ENCODE measurements at regions not wholly inside any gene's neighbourhood (a gene's known extent, or its start where the extent isn't known, plus 50 kb on each side); places are given as distances from the start of the nearest gene placed in this dataset.

GRCh38 chr17:72525225-72526015 is 404.6 kb downstream of the SOX9 start:
- no peak overlapping the region for H3K27ac ChIP-seq (ENCODE audit: low read length)
- no peak overlapping the region for H3K4me3 ChIP-seq (ENCODE audit: low read length)
- DNase-seq (ENCODE audit: low read depth, low spot score) = no peak
- H3K4me1 ChIP-seq (ENCODE audit: control insufficient read depth, insufficient read depth, low read length) = no peaks in the 10 kb centered on the region
- WGBS (ENCODE audit: insufficient coverage, insufficient read length) = no CpG with 5 or more reads among the region's 5 CpGs
- no peaks in the 10 kb centered on the region for H3K27me3 ChIP-seq (ENCODE audit: control insufficient read depth, insufficient read depth, low read length)
- H3K9me3 ChIP-seq (ENCODE audit: control insufficient read depth, insufficient read depth, low read length) = no peaks in the 10 kb centered on the region
- H3K36me3 ChIP-seq (ENCODE audit: control insufficient read depth, insufficient read depth, low read length) = no peaks in the 10 kb centered on the region

- no CpG with 5 or more reads among the region's 8 CpGs for WGBS (ENCODE audit: insufficient coverage, insufficient read length)
- H3K27me3 ChIP-seq (ENCODE audit: control insufficient read depth, insufficient read depth, low read length) = no peaks in the 10 kb centered on the region
- H3K4me1 ChIP-seq (ENCODE audit: control insufficient read depth, insufficient read depth, low read length) = no peaks in the 10 kb centered on the region
- H3K36me3 ChIP-seq (ENCODE audit: control insufficient read depth, insufficient read depth, low read length) = no peaks in the 10 kb centered on the region
- H3K27ac ChIP-seq (ENCODE audit: low read length) = no peak overlapping the region
- H3K4me3 ChIP-seq (ENCODE audit: low read length) = no peak overlapping the region
- no peak for DNase-seq (ENCODE audit: low read depth, low spot score)
- no peaks in the 10 kb centered on the region for H3K9me3 ChIP-seq (ENCODE audit: control insufficient read depth, insufficient read depth, low read length)
Observed at GRCh38 chr17:72526769-72527168, 405.9 kb downstream of the SOX9 start.

GRCh38 chr17:72527789-72528188 is 407.0 kb downstream of the SOX9 start:
- Histone ChIP-seq H3K4me3 (ENCODE audit: low read length) (no peak overlapping the region), H3K27me3 (ENCODE audit: control insufficient read depth, insufficient read depth, low read length) (no peaks in the 10 kb centered on the region), H3K9me3 (ENCODE audit: control insufficient read depth, insufficient read depth, low read length) (no peaks in the 10 kb centered on the region), H3K36me3 (ENCODE audit: control insufficient read depth, insufficient read depth, low read length) (no peaks in the 10 kb centered on the region), H3K4me1 (ENCODE audit: control insufficient read depth, insufficient read depth, low read length) (no peaks in the 10 kb centered on the region), H3K27ac (ENCODE audit: low read length) (no peak overlapping the region)
- DNase-seq (ENCODE audit: low read depth, low spot score) = no peak
- no CpG with 5 or more reads among the region's 9 CpGs for WGBS (ENCODE audit: insufficient coverage, insufficient read length)

GRCh38 chr17:72528683-72529082 is 407.9 kb downstream of the SOX9 start:
- WGBS (ENCODE audit: insufficient coverage, insufficient read length) = no CpG with 5 or more reads among the region's 2 CpGs
- DNase-seq (ENCODE audit: low read depth, low spot score) = no peak
- H3K4me3 ChIP-seq (ENCODE audit: low read length) = no peak overlapping the region
- H3K4me1 ChIP-seq (ENCODE audit: control insufficient read depth, insufficient read depth, low read length) = no peaks in the 10 kb centered on the region
- H3K27ac ChIP-seq (ENCODE audit: low read length) = no peak overlapping the region
- no peaks in the 10 kb centered on the region for H3K9me3 ChIP-seq (ENCODE audit: control insufficient read depth, insufficient read depth, low read length)
- no peaks in the 10 kb centered on the region for H3K27me3 ChIP-seq (ENCODE audit: control insufficient read depth, insufficient read depth, low read length)
- H3K36me3 ChIP-seq (ENCODE audit: control insufficient read depth, insufficient read depth, low read length) = no peaks in the 10 kb centered on the region

GRCh38 chr17:72529386-72529785 is 408.6 kb downstream of the SOX9 start:
- Histone ChIP-seq H3K27ac (ENCODE audit: low read length) (no peak overlapping the region), H3K36me3 (ENCODE audit: control insufficient read depth, insufficient read depth, low read length) (no peaks in the 10 kb centered on the region), H3K9me3 (ENCODE audit: control insufficient read depth, insufficient read depth, low read length) (no peaks in the 10 kb centered on the region), H3K4me3 (ENCODE audit: low read length) (no peak overlapping the region), H3K4me1 (ENCODE audit: control insufficient read depth, insufficient read depth, low read length) (no peaks in the 10 kb centered on the region), H3K27me3 (ENCODE audit: control insufficient read depth, insufficient read depth, low read length) (no peaks in the 10 kb centered on the region)
- no CpG with 5 or more reads among the region's 4 CpGs for WGBS (ENCODE audit: insufficient coverage, insufficient read length)
- DNase-seq (ENCODE audit: low read depth, low spot score) = no peak

- WGBS (ENCODE audit: insufficient coverage, insufficient read length) = no CpG with 5 or more reads among the region's 3 CpGs
- H3K27me3 ChIP-seq (ENCODE audit: control insufficient read depth, insufficient read depth, low read length) = no peaks in the 10 kb centered on the region
- H3K27ac ChIP-seq (ENCODE audit: low read length) = no peak overlapping the region
- no peak overlapping the region for H3K4me3 ChIP-seq (ENCODE audit: low read length)
- DNase-seq (ENCODE audit: low read depth, low spot score) = no peak
- no peaks in the 10 kb centered on the region for H3K9me3 ChIP-seq (ENCODE audit: control insufficient read depth, insufficient read depth, low read length)
- H3K4me1 ChIP-seq (ENCODE audit: control insufficient read depth, insufficient read depth, low read length) = no peaks in the 10 kb centered on the region
- H3K36me3 ChIP-seq (ENCODE audit: control insufficient read depth, insufficient read depth, low read length) = no peaks in the 10 kb centered on the region
Observed at GRCh38 chr17:72530454-72530853, 409.6 kb downstream of the SOX9 start.

GRCh38 chr17:72531729-72532128 is 410.9 kb downstream of the SOX9 start:
- WGBS (ENCODE audit: insufficient coverage, insufficient read length) = 100% methylated on average over 3 of the region's 6 CpGs
- Histone ChIP-seq H3K27ac (ENCODE audit: low read length) (no peak overlapping the region), H3K4me1 (ENCODE audit: control insufficient read depth, insufficient read depth, low read length) (no peaks in the 10 kb centered on the region), H3K36me3 (ENCODE audit: control insufficient read depth, insufficient read depth, low read length) (no peaks in the 10 kb centered on the region), H3K9me3 (ENCODE audit: control insufficient read depth, insufficient read depth, low read length) (no peaks in the 10 kb centered on the region), H3K4me3 (ENCODE audit: low read length) (no peak overlapping the region), H3K27me3 (ENCODE audit: control insufficient read depth, insufficient read depth, low read length) (no peaks in the 10 kb centered on the region)
- DNase-seq (ENCODE audit: low read depth, low spot score) = no peak

- no peak for DNase-seq (ENCODE audit: low read depth, low spot score)
- Histone ChIP-seq H3K36me3 (ENCODE audit: control insufficient read depth, insufficient read depth, low read length) (no peaks in the 10 kb centered on the region), H3K27ac (ENCODE audit: low read length) (no peak overlapping the region), H3K27me3 (ENCODE audit: control insufficient read depth, insufficient read depth, low read length) (no peaks in the 10 kb centered on the region), H3K4me3 (ENCODE audit: low read length) (no peak overlapping the region), H3K4me1 (ENCODE audit: control insufficient read depth, insufficient read depth, low read length) (peaks cover 2% of the 10 kb centered on the region), H3K9me3 (ENCODE audit: control insufficient read depth, insufficient read depth, low read length) (no peaks in the 10 kb centered on the region)
- WGBS (ENCODE audit: insufficient coverage, insufficient read length) = no CpG with 5 or more reads among the region's 2 CpGs
Observed at GRCh38 chr17:72534265-72534664, 413.4 kb downstream of the SOX9 start.

GRCh38 chr17:72534776-72535175 is 414.0 kb downstream of the SOX9 start:
- no peaks in the 10 kb centered on the region for H3K36me3 ChIP-seq (ENCODE audit: control insufficient read depth, insufficient read depth, low read length)
- no peak for DNase-seq (ENCODE audit: low read depth, low spot score)
- no peaks in the 10 kb centered on the region for H3K27me3 ChIP-seq (ENCODE audit: control insufficient read depth, insufficient read depth, low read length)
- WGBS (ENCODE audit: insufficient coverage, insufficient read length) = no CpG with 5 or more reads among the region's 3 CpGs
- no peak overlapping the region for H3K4me3 ChIP-seq (ENCODE audit: low read length)
- peaks cover 5% of the 10 kb centered on the region for H3K4me1 ChIP-seq (ENCODE audit: control insufficient read depth, insufficient read depth, low read length)
- no peak overlapping the region for H3K27ac ChIP-seq (ENCODE audit: low read length)
- no peaks in the 10 kb centered on the region for H3K9me3 ChIP-seq (ENCODE audit: control insufficient read depth, insufficient read depth, low read length)

GRCh38 chr17:72535346-72535745 is 414.5 kb downstream of the SOX9 start:
- H3K9me3 ChIP-seq (ENCODE audit: control insufficient read depth, insufficient read depth, low read length) = no peaks in the 10 kb centered on the region
- no peaks in the 10 kb centered on the region for H3K36me3 ChIP-seq (ENCODE audit: control insufficient read depth, insufficient read depth, low read length)
- no CpG with 5 or more reads among the region's 4 CpGs for WGBS (ENCODE audit: insufficient coverage, insufficient read length)
- H3K27ac ChIP-seq (ENCODE audit: low read length) = no peak overlapping the region
- peaks cover 5% of the 10 kb centered on the region for H3K4me1 ChIP-seq (ENCODE audit: control insufficient read depth, insufficient read depth, low read length)
- no peak overlapping the region for H3K4me3 ChIP-seq (ENCODE audit: low read length)
- no peak for DNase-seq (ENCODE audit: low read depth, low spot score)
- no peaks in the 10 kb centered on the region for H3K27me3 ChIP-seq (ENCODE audit: control insufficient read depth, insufficient read depth, low read length)

- WGBS (ENCODE audit: insufficient coverage, insufficient read length) = no CpG with 5 or more reads among the region's 5 CpGs
- H3K4me3 ChIP-seq (ENCODE audit: low read length) = no peak overlapping the region
- no peaks in the 10 kb centered on the region for H3K36me3 ChIP-seq (ENCODE audit: control insufficient read depth, insufficient read depth, low read length)
- no peaks in the 10 kb centered on the region for H3K27me3 ChIP-seq (ENCODE audit: control insufficient read depth, insufficient read depth, low read length)
- no peaks in the 10 kb centered on the region for H3K9me3 ChIP-seq (ENCODE audit: control insufficient read depth, insufficient read depth, low read length)
- H3K27ac ChIP-seq (ENCODE audit: low read length) = no peak overlapping the region
- peaks cover 5% of the 10 kb centered on the region for H3K4me1 ChIP-seq (ENCODE audit: control insufficient read depth, insufficient read depth, low read length)
- DNase-seq (ENCODE audit: low read depth, low spot score) = no peak
Observed at GRCh38 chr17:72535779-72536178, 415.0 kb downstream of the SOX9 start.

Data from iPS DF 6.9 (cell line).